Non-pigmented ciliary epithelial cell (primary cell): ENCODE measurements at regions not wholly inside any gene's neighbourhood (a gene's known extent, or its start where the extent isn't known, plus 50 kb on each side); places are given as distances from the start of the nearest gene placed in this dataset.
"Not testable (repeated sequence)": the region's sequence is repeated elsewhere in the genome, so short reads cannot be mapped to it uniquely, and the experiment has no call there.

ENCODE experiments used
- DNase-seq: peaks from one replicate; pipeline ENCODE4 v3.0.0-alpha.2; 2010; ENCODE audit warnings: low read depth

DNA sequence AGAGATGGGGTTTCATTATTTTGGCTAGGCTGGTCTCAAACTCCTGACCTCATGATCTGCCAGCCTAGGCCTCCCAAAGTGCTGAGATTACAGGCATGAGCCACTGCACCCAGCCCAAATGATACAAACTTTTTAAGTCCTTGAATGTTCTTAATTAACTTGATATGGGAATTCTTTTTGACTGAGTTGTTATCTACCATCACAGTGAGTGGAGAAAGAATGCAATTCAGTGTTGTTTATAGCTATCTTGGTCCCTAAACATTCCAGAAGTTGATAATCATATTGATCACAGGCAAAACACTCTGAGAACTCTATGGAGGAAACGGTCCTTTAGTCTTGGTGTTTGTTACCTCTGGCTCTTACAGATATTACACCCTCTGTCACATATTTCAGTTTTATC lies 1072.5 kb downstream of the SUCLG1 start:
- no peak for DNase-seq

DNA sequence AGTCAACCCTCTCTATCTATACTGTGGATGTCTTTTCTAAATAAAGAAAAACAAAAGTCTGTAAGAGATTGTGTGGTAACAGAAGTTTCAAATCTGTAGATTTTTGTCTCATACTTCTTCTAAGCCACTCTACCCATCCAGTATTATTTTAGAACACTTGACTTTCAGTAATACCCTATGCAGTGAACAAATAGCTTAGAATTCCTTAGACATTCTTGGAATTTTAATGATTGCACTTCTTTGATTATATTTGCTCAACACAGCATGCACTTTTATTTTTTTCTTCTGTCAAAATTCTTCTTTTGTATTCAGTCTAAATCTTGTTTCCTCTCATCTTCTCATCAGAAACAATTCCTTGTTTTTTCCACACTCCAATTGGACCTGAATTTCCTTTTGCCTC lies 1080.2 kb downstream of the SUCLG1 start:
- DNase-seq = no peak

- DNase-seq = no peak
Measured at GRCh38 chr2:83376731-83377130, 1082.3 kb downstream of the SUCLG1 start.

DNA sequence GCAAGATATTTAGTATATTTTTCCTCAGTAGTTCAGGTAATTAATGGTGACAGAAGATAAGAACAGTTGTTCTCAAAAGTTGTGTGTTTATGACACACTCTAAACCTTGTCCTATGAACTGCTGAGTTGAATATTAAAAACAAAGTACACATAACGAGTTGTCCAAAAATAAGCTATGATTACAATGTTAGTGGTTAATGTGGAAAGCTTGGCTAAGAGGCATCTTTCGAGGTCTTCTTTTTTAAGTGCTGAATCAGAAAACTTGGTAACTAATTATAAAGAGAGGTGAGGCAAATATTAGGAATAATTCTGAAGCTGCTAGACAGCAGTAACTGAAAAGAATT lies 1088.7 kb downstream of the SUCLG1 start:
- no peak for DNase-seq

DNA sequence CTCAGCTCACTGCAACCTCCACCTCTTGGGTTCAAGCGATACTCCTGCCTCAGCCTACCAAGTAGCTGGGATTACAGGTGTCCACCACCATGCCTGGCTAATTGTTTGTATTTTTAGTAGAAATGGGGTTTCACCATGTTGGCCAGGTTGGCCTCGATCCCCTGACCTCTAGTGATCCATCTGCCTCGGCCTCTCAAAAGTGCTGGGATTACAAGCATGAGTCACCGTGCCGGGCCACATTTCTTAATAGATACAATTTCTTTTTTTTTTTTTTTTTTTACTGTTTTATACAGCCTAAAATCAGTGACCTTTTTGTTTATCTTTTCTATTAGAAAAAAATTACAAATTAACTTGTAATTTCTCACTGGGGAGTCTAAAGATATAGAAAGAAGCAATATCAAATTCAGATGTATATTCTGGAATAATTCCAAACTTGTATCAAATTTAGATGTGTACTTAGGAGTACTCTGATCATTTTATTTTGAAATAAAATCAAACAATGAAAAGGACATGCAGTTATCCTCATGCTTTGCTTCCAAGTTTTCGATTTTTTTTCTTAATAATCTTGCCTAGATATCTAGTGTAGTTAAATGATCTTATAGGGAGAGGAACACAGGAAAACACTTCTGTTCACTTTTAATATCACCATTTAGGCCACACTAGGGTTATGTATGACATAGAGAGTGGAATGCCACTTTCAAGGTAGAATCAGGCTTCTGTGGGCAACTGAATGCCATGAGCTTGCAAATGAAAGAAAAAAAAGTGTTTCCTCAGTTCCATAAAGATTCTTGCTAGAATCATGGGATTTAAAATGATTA lies 1089.3 kb downstream of the SUCLG1 start:
- no peak for DNase-seq

DNA sequence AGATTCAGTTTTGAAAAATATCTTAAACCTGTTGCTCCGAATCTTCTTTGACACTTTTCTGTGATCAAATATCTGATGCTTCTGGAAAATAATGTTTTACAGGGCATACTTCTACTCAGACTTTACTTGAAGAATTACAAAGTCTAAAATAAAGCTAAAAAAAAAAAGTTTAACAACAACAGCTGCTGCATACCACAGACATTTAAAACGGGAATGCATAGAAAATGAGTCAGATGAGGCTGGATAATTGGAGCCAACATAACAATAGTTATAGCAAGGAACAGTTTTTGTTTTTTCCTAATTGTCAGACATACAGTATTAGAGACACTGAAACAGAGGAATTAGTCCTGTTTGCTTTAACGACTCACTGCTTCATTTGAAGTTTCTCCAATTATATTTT lies 1090.2 kb downstream of the SUCLG1 start:
- DNase-seq = no peak

- no peak for DNase-seq
Measured at GRCh38 chr2:83368461-83368860, 1090.6 kb downstream of the SUCLG1 start.

DNA sequence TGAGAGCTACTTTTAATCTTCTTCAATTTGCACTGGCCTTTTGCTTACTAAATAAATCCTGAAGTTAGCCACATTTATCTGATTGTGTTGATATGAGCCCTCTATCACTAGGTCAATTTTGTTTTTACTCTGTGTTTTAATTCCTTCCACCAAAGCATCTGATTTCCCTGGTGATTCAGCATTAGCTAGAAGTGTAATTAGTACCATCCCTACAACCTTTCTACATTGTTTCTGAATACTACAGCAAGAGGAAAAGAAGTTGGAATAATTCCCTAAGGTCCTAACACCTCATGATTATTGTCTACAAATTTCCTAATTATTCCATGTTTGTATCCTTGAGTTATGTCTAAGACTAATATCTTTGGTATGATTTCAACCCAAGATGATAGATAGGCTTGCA lies 1093.6 kb downstream of the SUCLG1 start:
- no peak for DNase-seq

DNA sequence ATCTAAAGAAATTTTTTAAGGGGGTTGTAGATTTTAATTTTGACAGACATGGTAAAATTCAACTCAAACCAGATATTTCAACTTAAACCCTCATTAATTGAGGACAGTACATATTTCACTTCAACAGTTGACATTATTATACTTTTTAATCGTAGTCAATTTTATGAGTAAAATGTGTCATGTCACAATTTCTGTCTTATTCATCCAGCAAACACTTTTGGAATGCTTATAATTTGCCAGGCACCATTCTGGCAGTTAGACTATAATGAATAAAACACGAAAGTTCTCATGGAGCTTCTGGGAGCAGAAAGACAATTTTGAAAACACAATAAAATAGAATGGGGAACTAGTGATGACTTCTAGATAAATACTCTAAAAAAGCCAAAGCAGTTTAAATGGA lies 1094.8 kb downstream of the SUCLG1 start:
- no peak for DNase-seq

- DNase-seq = not testable (repeated sequence)
Measured at GRCh38 chr2:83363138-83363537, 1095.9 kb downstream of the SUCLG1 start.

DNA sequence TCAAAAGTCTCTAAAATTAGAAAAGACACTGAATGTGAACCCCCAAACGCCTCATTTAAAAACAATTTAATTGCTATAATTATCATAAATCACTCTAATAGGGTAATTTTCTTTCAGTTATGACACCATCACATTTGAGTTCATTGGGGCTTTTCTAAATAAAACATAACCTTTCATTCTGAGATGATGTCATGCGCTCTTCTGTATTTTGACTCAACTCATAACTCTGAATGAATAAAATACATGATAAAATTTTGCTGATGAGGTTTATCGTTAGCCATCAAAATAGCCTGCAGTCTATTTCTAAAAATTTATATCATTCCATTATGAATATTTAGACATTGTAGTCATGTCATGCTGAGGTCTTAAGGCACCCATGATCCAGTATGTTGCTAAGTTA lies 1099.7 kb downstream of the SUCLG1 start:
- DNase-seq = no peak

DNA sequence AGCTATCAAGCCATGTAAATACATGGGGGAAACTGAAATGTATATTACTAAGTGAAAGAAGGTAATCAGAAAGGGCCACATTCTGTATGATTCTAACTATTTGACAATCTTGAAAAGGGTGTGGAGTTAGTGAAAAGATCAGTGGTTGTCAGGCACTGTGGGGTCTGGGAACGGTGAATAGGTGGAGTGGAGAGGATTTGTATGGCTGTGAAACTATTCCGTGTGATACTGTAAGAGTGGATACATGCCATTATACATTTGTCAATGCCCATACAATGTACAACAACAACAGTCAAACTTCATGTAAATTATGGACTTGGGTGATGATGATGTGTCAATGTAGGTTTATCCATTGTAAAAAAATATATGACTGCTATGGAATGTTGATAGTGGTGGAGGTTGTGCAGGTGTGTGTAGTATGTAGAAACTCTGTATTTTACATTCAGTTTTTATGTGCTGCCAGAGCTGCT lies 1116.2 kb downstream of the SUCLG1 start:
- no peak for DNase-seq

- no peak for DNase-seq
Measured at GRCh38 chr2:83340424-83340823, 1118.7 kb downstream of the SUCLG1 start.

GRCh38 chr2:83339942-83340341 lies 1119.1 kb downstream of the SUCLG1 start:
- not testable (repeated sequence) for DNase-seq

DNA sequence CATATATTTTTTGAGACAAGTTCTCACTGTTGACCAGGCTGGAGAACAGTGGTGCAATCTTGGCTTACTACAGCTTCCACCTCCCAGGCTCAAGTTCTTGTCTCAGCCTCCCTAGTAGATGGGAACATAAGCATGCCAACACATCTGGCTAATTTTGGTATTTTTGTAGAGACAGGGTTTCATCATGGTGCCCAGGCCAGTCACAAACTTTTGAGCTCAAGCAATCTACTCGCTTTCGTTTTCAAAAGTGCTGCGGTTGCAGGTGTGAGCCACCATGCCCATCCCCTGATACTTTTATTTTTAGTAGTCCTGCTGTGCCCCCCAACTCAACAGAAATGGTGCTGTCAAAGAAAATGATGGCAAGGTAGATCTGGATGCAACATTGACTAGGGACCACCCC lies 1127.3 kb downstream of the SUCLG1 start:
- DNase-seq = no peak

- DNase-seq = no peak
Measured at GRCh38 chr2:83323038-83323437, 1136.0 kb downstream of the SUCLG1 start.

- no peak for DNase-seq
Measured at GRCh38 chr2:83320053-83320452, 1139.0 kb downstream of the SUCLG1 start.

GRCh38 chr2:83305758-83306378 lies 1153.2 kb downstream of the SUCLG1 start:
- no peak for DNase-seq

GRCh38 chr2:83291083-83291482 lies 1168.0 kb downstream of the SUCLG1 start:
- no peak for DNase-seq

DNA sequence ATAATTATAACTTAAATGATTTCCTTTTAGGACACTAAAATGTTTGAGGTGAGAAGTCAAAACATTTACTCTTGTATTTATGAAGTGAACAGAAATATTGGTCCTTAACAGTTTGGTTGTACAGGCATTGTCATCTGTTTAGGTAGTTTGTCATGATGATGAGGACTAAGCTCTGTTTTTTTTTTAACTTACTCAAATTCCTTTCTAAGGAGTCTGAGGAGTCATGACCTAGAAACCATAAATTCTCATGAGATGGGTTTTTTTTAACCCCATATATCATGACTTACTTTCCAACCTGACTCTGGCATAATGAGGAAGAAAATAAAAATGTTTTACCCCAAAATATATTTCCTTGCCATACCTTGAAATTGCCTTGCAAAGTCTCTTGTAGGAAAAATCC lies 1176.2 kb downstream of the SUCLG1 start:
- DNase-seq = no peak

DNA sequence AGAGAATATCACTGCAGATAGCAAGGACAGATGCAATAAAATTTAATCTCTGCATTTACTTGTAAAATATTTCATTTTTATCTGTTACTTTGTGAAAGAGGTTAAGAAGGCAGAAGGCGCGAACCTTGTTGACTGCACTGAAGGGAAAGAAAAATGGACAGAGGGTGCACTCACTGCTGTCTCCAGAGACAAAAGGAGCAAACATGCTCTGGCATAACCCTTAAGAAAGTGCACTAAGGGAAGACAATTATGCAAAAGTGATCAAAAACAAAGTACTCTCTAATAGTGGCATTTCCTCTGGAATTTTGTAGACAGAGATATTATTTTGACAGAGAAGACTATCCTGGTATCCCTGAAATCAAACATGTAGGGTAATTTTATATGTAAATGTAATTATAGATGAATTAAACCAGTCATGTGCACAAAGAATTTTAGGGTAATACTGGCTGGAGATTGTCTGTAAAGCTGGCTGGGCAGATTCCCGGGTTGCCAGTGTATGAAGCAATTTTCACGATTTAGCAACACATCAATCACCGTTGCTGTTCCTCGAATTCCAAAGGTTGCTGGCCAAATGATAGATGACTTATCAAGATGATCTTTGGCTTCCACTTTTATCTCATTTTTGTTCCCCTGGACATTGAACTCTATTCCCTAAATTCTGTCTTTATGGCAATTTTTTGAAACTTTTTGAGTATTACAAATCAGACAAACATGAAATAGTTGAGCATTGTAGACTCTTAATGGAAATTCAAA lies 1176.9 kb downstream of the SUCLG1 start:
- no peak for DNase-seq

- DNase-seq = no peak
Measured at GRCh38 chr2:83280391-83280790, 1178.7 kb downstream of the SUCLG1 start.

DNA sequence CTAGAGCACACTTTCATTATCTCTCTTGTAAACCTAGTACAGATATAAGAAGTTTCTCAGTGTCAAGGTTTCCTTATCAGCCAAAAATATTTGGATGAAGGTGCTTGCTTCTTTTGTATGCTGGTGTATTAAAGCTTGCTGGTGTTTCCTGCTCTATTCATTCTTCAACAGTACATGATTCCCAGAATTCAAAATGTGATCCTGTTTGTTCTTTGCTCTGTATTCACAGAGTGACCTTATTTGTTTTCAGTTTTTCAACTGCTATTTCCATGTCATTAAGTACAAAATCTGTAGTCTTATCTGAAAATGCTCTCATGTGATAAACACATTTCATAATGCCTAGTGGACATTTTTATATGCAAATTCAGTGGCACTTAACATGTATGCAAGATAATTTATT lies 1185.8 kb downstream of the SUCLG1 start:
- DNase-seq = no peak
